RWPE1 (cell line): ENCODE measurements at regions not wholly inside any gene's neighbourhood (a gene's known extent, or its start where the extent isn't known, plus 50 kb on each side); places are given as distances from the start of the nearest gene placed in this dataset.
A peak's percentile ranks its signal among the peaks of the same experiment; 100 is the strongest.

ENCODE experiments used
- CTCF ChIA-PET: fragments of 350-600 bp; sonication (Branson Sonifier 250); formaldehyde crosslinking; extraction: SDS; loops from one replicate; lab custom pipeline; 2021; lab: Yijun Ruan, JAX
- POLR2A ChIA-PET: fragments of 400-600 bp; formaldehyde crosslinking; extraction: SDS; loops from one replicate; lab custom pipeline; 2020; ENCODE audit warnings: antibody characterized with exemption; ENCODE audit not compliant: low non-redundant PET; lab: Yijun Ruan, JAX
- DNase-seq: peaks from one replicate; pipeline ENCODE4 v3.0.0; 2012; ENCODE audit warnings: low spot score
- H3K27ac ChIP-seq: fragments of 450-650 bp; 2 replicates; pipeline ENCODE4 v1.5.1; 2017
- CTCF ChIP-seq: fragments of 450-650 bp; conservative IDR thresholded peaks from 2 replicates; pipeline ENCODE4 v1.5.1; 2017; ENCODE audit warnings: low read depth, mild to moderate bottlenecking

- no peak for TF ChIP-seq CTCF
- DNase-seq: no peak
- ChIA-PET POLR2A (no interaction called here), CTCF (interaction anchor here (0.6 to 1.2 kb wide), 2 partner anchors 181 to 779 kb away, joined by 3 to 5 read pairs; no protein-coding TSS in a partner anchor)
- no peak overlapping the region for H3K27ac ChIP-seq
These were observed 54.0 kb upstream of the ZMIZ1 start for GRCh38 chr10:79014796-79015195.

- no peak for DNase-seq
- no peak for TF ChIP-seq CTCF
- peak overlapping the region; percentile 97 for H3K27ac ChIP-seq
- POLR2A ChIA-PET: no interaction called here
- CTCF ChIA-PET: interaction anchor here (0.6 to 0.8 kb wide), 4 partner anchors 34 to 54 kb away, joined by 3 read pairs; no protein-coding TSS in a partner anchor
These were observed 50.8 kb upstream of the ZMIZ1 start for GRCh38 chr10:79017882-79018520.

- peak; percentile 98 for DNase-seq
These were observed 50.2 kb upstream of the ZMIZ1 start for GRCh38 chr10:79018521-79019011.

More at GRCh38 chr10:79018521-79019011, 50.2 kb upstream of the ZMIZ1 start:
- ChIA-PET CTCF (interaction anchor here (0.6 to 1.4 kb wide), 5 partner anchors 34 to 177 kb away, joined by 3 read pairs; no protein-coding TSS in a partner anchor), POLR2A (no interaction called here)
- peak overlapping the region; percentile 97 for H3K27ac ChIP-seq
- no peak for TF ChIP-seq CTCF
